Uterus (tissue), 3 donors: ENCODE measurements at regions not wholly inside any gene's neighbourhood (a gene's known extent, or its start where the extent isn't known, plus 50 kb on each side); places are given as distances from the start of the nearest gene placed in this dataset.

Experiments
- DNase-seq, 2 donors: peaks; one replicate each; pipeline ENCODE4 v3.0.0-alpha.2; 2019 to 2020
- H3K27ac ChIP-seq, 2 donors: fragments of 200-600 bp; sonication (generic); 1 replicate in 1 of 2; 2 replicates in 1 of 2; pipeline ENCODE4 v1.5.1; 2016 to 2018
- H3K27me3 ChIP-seq, 2 donors: fragments of 200-600 bp; sonication (generic); one replicate each; pipeline ENCODE4 v1.5.1; 2018 to 2019; ENCODE audit warnings: control low read depth in 1 of 2
- H3K36me3 ChIP-seq, 2 donors: fragments of 200-600 bp; sonication (generic); one replicate each; pipeline ENCODE4 v1.5.1; 2019; ENCODE audit warnings: control low read depth in 1 of 2
- H3K4me1 ChIP-seq, 2 donors: fragments of 200-600 bp; sonication (generic); one replicate each; pipeline ENCODE4 v1.5.1; 2018 to 2019; ENCODE audit warnings: control low read depth in 1 of 2
- H3K4me3 ChIP-seq, 2 donors: fragments of 200-600 bp; sonication (generic); 1 replicate in 1 of 2; 2 replicates in 1 of 2; pipeline ENCODE4 v1.5.1; 2018 to 2019; ENCODE audit warnings: mild to moderate bottlenecking in 1 of 2
- H3K9me3 ChIP-seq, 2 donors: fragments of 200-600 bp; sonication (generic); one replicate each; pipeline ENCODE4 v1.5.1; 2019; ENCODE audit warnings: control low read depth in 1 of 2
- POLR2A ChIP-seq, 2 donors: fragments of 450-650 bp; IDR thresholded peaks; one replicate each; pipeline ENCODE4 v1.6.1; 2016; ENCODE audit warnings: antibody characterized with exemption in 2 of 2, mild to moderate bottlenecking in 1 of 2, moderate library complexity in 1 of 2
- intact Hi-C: fragments of 100-400 bp; cut with DNase I; formaldehyde crosslinking; loops from one replicate; pipeline ENCODE4 v1.15.1; 2023; ENCODE audit warnings: low total_unique reads
- TF ChIP-seq, protein P1 (sequence below), 4 experiments: fragments of 200-600 bp in 2 of 4; fragments of 450-650 bp in 2 of 4; sonication (generic) in 2 of 4; IDR thresholded peaks; one replicate each; pipeline ENCODE4 v1.5.1; 2016 to 2019; ENCODE audit warnings: antibody characterized with exemption in 4 of 4, mild to moderate bottlenecking in 2 of 4, moderate library complexity in 1 of 4
- donor health status: DM: yes; HTN: yes; CAD: no.

DNA sequence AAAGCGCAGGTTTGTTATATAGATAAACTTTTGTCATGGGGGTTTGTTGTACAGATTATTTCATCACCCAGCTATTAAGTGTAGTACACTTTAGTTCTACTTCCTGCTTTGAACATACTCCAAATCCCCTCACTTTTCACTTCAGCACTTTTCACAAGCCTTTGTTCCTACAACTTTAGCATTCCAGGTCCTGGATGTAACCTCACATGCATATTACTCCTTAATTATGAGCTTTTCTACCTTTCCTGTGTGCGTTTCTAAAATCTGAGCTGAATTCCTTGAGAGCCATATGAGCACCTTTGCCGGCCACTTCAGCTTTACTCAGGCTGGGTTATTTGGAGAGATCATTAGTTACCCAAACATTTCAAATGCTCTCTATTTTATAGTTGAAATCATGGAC, 179.2 kb upstream of the TNFAIP3 start:
- intact Hi-C loops: no loop called here
- no peak for TF ChIP-seq POLR2A (IDR thresholded peaks at IDR 0.05)
- TF ChIP-seq, protein P1, sequence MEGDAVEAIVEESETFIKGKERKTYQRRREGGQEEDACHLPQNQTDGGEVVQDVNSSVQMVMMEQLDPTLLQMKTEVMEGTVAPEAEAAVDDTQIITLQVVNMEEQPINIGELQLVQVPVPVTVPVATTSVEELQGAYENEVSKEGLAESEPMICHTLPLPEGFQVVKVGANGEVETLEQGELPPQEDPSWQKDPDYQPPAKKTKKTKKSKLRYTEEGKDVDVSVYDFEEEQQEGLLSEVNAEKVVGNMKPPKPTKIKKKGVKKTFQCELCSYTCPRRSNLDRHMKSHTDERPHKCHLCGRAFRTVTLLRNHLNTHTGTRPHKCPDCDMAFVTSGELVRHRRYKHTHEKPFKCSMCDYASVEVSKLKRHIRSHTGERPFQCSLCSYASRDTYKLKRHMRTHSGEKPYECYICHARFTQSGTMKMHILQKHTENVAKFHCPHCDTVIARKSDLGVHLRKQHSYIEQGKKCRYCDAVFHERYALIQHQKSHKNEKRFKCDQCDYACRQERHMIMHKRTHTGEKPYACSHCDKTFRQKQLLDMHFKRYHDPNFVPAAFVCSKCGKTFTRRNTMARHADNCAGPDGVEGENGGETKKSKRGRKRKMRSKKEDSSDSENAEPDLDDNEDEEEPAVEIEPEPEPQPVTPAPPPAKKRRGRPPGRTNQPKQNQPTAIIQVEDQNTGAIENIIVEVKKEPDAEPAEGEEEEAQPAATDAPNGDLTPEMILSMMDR (IDR thresholded peaks at IDR 0.05): no peak
- DNase-seq: no peak
- Histone ChIP-seq H3K9me3 (no peaks in the 10 kb centered on the region), H3K27me3 (no peaks in the 10 kb centered on the region), H3K4me3 (no peak overlapping the region), H3K4me1 (no peaks in the 10 kb centered on the region), H3K27ac (no peak overlapping the region), H3K36me3 (no peaks in the 10 kb centered on the region)

DNA sequence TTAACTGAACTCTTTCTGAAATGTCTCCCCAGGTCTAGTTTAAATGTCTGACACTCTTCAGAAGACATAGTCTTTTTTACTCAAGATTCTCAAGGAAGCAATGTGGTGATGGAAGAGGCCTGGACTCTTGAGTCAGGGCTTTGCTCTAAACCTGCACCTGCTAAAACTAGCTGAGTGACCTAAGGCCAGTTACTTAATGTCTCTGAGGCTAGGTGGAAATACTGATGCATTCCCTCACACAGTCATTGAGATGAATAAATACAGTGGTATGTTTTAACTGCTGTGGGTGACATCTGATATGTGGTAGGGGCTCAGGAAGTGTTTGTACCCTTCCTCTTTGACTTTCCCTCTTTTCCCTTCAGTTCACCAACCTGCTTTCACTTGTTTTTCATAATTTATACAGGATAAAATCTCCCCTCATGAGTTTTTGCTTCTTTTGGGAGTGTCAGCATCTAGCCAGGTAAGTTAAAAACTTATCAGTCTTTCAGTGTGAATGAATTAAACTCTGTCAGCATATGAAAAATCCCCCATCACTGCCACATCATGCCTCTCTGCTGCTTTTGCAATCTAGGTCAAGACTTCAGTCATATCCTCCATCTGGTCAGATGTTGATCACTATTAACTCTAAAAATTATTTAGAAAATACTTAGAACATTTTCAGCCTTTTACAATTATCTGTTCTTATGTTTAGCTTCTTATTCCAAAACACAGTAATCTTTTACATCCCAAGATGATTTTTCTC, 178.7 kb upstream of the TNFAIP3 start:
- Histone ChIP-seq H3K36me3 (no peaks in the 10 kb centered on the region), H3K27me3 (no peaks in the 10 kb centered on the region), H3K4me3 (no peak overlapping the region), H3K9me3 (no peaks in the 10 kb centered on the region), H3K4me1 (no peaks in the 10 kb centered on the region), H3K27ac (no peak overlapping the region)
- TF ChIP-seq, protein P1 (IDR thresholded peaks at IDR 0.05): no peak
- no peak for TF ChIP-seq POLR2A (IDR thresholded peaks at IDR 0.05)
- no peak for DNase-seq
- intact Hi-C loops: no loop called here

DNA sequence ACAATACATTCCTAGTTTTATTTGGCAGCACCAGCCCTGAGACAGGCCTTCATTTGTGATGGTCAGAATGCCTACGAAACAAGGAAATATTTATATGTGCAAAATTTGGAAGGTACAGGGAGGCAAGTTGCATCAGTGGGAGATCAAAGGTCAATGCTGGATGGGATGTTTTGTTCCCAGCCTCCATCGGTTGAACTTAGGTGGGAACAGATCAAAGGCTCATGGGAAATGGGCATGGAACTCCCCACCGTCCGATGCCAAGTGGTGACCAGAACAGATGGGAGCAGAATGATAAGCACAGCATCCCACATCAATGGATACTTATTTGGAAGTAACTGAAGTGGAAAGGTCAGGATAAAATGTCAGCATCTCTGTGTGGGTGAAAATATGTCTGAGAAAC, 177.7 kb upstream of the TNFAIP3 start:
- no peaks in the 10 kb centered on the region for H3K9me3 ChIP-seq
- intact Hi-C loops: no loop called here
- no peaks in the 10 kb centered on the region for H3K36me3 ChIP-seq
- no peak for DNase-seq
- H3K4me3 ChIP-seq: no peak overlapping the region
- TF ChIP-seq POLR2A (IDR thresholded peaks at IDR 0.05): no peak
- TF ChIP-seq, protein P1 (IDR thresholded peaks at IDR 0.05): no peak
- no peaks in the 10 kb centered on the region for H3K27me3 ChIP-seq
- no peaks in the 10 kb centered on the region for H3K4me1 ChIP-seq
- no peak overlapping the region for H3K27ac ChIP-seq

DNA sequence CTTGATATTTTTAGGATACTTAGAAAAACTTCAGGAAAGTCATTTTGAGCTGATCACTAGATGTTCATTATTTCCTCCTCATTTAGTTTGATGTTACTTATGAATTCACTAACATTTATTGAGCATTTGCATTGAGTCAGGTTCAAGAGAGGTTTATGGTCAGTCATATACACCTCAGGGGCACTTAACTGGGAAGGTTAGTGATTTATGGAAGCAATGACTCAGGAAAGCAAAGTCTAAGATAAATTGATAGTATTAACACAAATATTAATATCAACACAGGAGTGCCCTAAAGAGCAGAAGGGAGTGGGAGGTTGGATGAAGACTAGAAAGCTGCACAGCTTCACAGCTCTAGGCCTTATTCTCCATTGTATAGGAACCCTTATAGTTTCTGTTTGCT, 177.0 kb upstream of the TNFAIP3 start:
- no peaks in the 10 kb centered on the region for H3K36me3 ChIP-seq
- H3K27me3 ChIP-seq: no peaks in the 10 kb centered on the region
- no peak overlapping the region for H3K27ac ChIP-seq
- DNase-seq: no peak
- H3K4me1 ChIP-seq: no peaks in the 10 kb centered on the region
- intact Hi-C loops: no loop called here
- H3K4me3 ChIP-seq: no peak overlapping the region
- TF ChIP-seq, protein P1 (IDR thresholded peaks at IDR 0.05): no peak
- TF ChIP-seq POLR2A (IDR thresholded peaks at IDR 0.05): no peak
- no peaks in the 10 kb centered on the region for H3K9me3 ChIP-seq

DNA sequence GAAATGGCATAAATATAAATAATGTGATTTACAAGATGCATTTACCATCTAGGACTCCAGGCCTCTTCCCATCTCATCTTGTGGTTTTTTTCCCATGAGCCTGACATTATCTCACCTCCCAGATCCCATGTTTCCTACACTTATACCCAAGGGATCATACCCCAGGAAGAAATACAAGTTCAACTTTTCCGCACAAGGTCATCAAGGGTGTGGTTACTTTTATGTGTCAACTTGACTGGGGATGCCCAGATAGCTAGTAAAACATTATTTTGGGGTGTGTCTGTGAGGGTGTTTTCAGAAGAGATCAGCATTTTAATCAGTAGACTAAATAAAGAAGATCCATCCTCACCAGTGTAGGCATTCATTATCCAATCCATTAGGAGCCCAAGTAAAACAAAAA, 176.3 kb upstream of the TNFAIP3 start:
- Histone ChIP-seq H3K4me3 (no peak overlapping the region), H3K36me3 (no peaks in the 10 kb centered on the region), H3K9me3 (no peaks in the 10 kb centered on the region), H3K4me1 (no peaks in the 10 kb centered on the region), H3K27ac (no peak overlapping the region), H3K27me3 (no peaks in the 10 kb centered on the region)
- intact Hi-C loops: no loop called here
- no peak for TF ChIP-seq POLR2A (IDR thresholded peaks at IDR 0.05)
- TF ChIP-seq, protein P1 (IDR thresholded peaks at IDR 0.05): no peak
- DNase-seq: no peak
